ENCODE measurements at regions not wholly inside any gene's neighbourhood (a gene's known extent, or its start where the extent isn't known, plus 50 kb on each side); places are given as distances from the start of the nearest gene placed in this dataset.
"Not testable (repeated sequence)": the region's sequence is repeated elsewhere in the genome, so short reads cannot be mapped to it uniquely, and the experiment has no call there.

DNA sequence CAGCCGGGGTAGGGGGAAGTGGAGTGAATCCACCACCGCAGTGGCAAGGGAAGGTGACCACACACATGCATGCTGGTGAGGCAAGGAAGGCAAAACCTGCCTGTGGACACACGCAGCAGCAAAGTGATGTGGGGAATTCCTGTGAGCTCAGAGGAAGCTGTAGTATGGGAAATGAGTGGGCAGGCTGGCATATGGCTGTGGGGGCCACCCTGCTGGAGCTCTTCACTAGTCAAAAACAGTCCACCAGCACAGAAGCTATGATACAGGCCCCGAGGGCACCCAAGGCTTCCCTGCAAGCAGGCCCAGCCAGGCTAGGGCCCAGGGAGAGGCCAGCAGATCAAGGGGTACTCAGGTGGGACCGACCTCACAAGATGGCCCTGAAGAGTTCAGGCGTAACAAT is 239.1 kb downstream of the CHM start (continued):
- no peak for TF ChIP-seq ATF3 (IDR thresholded peaks at IDR 0.05; ENCODE audit: insufficient read depth, low read depth, low read length)
- no peak for TF ChIP-seq JUND (IDR thresholded peaks at IDR 0.05; ENCODE audit: low read length)
- TF ChIP-seq POU5F1 (IDR thresholded peaks at IDR 0.05; ENCODE audit: low read depth, low read length): no peak
- TF ChIP-seq, protein P1, sequence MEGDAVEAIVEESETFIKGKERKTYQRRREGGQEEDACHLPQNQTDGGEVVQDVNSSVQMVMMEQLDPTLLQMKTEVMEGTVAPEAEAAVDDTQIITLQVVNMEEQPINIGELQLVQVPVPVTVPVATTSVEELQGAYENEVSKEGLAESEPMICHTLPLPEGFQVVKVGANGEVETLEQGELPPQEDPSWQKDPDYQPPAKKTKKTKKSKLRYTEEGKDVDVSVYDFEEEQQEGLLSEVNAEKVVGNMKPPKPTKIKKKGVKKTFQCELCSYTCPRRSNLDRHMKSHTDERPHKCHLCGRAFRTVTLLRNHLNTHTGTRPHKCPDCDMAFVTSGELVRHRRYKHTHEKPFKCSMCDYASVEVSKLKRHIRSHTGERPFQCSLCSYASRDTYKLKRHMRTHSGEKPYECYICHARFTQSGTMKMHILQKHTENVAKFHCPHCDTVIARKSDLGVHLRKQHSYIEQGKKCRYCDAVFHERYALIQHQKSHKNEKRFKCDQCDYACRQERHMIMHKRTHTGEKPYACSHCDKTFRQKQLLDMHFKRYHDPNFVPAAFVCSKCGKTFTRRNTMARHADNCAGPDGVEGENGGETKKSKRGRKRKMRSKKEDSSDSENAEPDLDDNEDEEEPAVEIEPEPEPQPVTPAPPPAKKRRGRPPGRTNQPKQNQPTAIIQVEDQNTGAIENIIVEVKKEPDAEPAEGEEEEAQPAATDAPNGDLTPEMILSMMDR (IDR thresholded peaks at IDR 0.05; ENCODE audit: control extremely low read depth in 1 of 3, insufficient read depth in 1 of 3, low read depth in 1 of 3, low read length in 3 of 3): no peak
- no peak for TF ChIP-seq SIRT6 (IDR thresholded peaks at IDR 0.05; ENCODE audit: low read length)
- TF ChIP-seq POLR2A (IDR thresholded peaks at IDR 0.05; ENCODE audit: control extremely low read depth in 1 of 2, low read depth in 2 of 2, low read length in 2 of 2): no peak
- no peak for TF ChIP-seq TCF12 (IDR thresholded peaks at IDR 0.05; ENCODE audit: low read depth, low read length)

DNA sequence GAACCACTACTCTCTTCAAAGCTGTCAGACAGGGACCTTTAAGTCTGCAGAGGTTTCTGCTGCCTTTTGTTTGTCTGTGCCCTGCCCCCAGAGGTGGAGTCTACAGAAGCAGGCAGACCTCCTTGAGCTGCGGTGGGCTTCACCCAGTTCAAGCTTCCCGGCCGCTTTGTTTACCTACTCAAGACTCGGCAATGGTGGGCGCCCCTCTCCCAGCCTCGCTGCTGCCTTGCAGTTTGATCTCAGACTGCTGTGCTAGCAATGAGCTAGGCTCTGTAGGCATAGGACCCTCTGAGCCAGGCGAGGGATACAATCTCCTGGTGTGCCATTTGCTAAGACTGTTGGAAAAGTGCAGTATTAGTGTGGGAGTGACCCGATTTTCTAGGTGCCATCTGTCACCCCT is 275.0 kb downstream of the CHM start:
- H3K9me3 ChIP-seq (ENCODE audit: insufficient read depth in 2 of 2, low read depth in 1 of 2, low read length in 1 of 2); H3K4me3 ChIP-seq (ENCODE audit: extremely low read depth in 1 of 4, insufficient read depth in 2 of 4, low read depth in 3 of 4, low read length in 4 of 4); H3K4me2 ChIP-seq (ENCODE audit: insufficient read depth in 1 of 2, low read depth in 2 of 2, low read length in 2 of 2); H2BK20ac ChIP-seq (ENCODE audit: low read length); H3K23ac ChIP-seq (ENCODE audit: insufficient read length); H3K79me2 ChIP-seq (ENCODE audit: control insufficient read depth in 1 of 2, insufficient read depth in 2 of 2, low read length in 2 of 2); H3K27ac ChIP-seq (ENCODE audit: low read depth, low read length); H3K14ac ChIP-seq (ENCODE audit: insufficient read length); CTCF ChIA-PET (ENCODE audit: partially characterized antibody); H2BK5ac ChIP-seq (ENCODE audit: low read depth, low read length); H4K8ac ChIP-seq (ENCODE audit: extremely low read depth, insufficient read depth, low read length); H3K79me1 ChIP-seq (ENCODE audit: low read depth, low read length); H4K5ac ChIP-seq (ENCODE audit: insufficient read length, low read depth, low read length); H2BK12ac ChIP-seq (ENCODE audit: low read depth, low read length); H3K23me2 ChIP-seq (ENCODE audit: low read depth, low read length); H3K56ac ChIP-seq (replicated peaks; ENCODE audit: insufficient read length, low read depth, low read length); H4K91ac ChIP-seq (replicated peaks; ENCODE audit: insufficient read length, low read length); H2AK5ac ChIP-seq (ENCODE audit: low read depth, low read length); H3K4me1 ChIP-seq (replicated peaks in 1 of 4; ENCODE audit: control insufficient read depth in 3 of 4, insufficient read depth in 4 of 4, low read length in 3 of 4); H2BK15ac ChIP-seq (ENCODE audit: low read length); H3K9ac ChIP-seq (replicated peaks in 1 of 4; ENCODE audit: extremely low read depth in 1 of 4, low read depth in 3 of 4, low read length in 3 of 4); DNase-seq (ENCODE audit: low read depth in 1 of 2, low spot score in 2 of 2); H3K4ac ChIP-seq (replicated peaks; ENCODE audit: insufficient read length, low read depth, low read length); POLR2A ChIA-PET (ENCODE audit: partially characterized antibody); H2BK120ac ChIP-seq (replicated peaks; ENCODE audit: low read depth, low read length); H2AFZ ChIP-seq (ENCODE audit: low read length); H4K20me1 ChIP-seq (replicated peaks in 1 of 2; ENCODE audit: control insufficient read depth in 1 of 2, insufficient read depth in 2 of 2, low read length in 2 of 2); H3K18ac ChIP-seq (ENCODE audit: extremely low read depth, low read length); FAIRE-seq; H3K36me3 ChIP-seq (ENCODE audit: control insufficient read depth in 2 of 4, insufficient read depth in 4 of 4, low read length in 3 of 4); H3K27me3 ChIP-seq (replicated peaks in 1 of 4; ENCODE audit: control insufficient read depth in 3 of 4, extremely low read depth in 1 of 4, insufficient read depth in 3 of 4, low read length in 3 of 4): not testable (repeated sequence)
- 87% methylated on average over 8 of the region's 8 CpGs; no CpG with 5 or more reads in 1 of the 2 experiments for WGBS, 2 experiments (ENCODE audit: extremely low coverage in 1 of 2, insufficient coverage in 1 of 2, insufficient read length in 1 of 2, insufficient replicate concordance in 2 of 2, low coverage in 1 of 2, low lambda C conversion rate in 2 of 2, missing lambda C conversion rate in 1 of 2)
